Esophagus squamous epithelium (tissue), 5 donors: ENCODE measurements at regions not wholly inside any gene's neighbourhood (a gene's known extent, or its start where the extent isn't known, plus 50 kb on each side); places are given as distances from the start of the nearest gene placed in this dataset.

Experiments used
- DNase-seq: peaks from one replicate; lab custom pipeline; 2025; lab: John Stamatoyannopoulos, UW
- H3K27ac ChIP-seq, 4 donors: fragments of 200-600 bp; sonication (generic); one replicate each; pipeline ENCODE4 v1.5.1; 2016 to 2019; ENCODE audit warnings: mild to moderate bottlenecking in 1 of 4
- H3K27me3 ChIP-seq, 4 donors: fragments of 200-600 bp; sonication (generic); 1 replicate in 3 of 4; 2 replicates in 1 of 4; pipeline versions ENCODE4 v1.5.1 to v1.6.0; 2017 to 2021; ENCODE audit warnings: antibody characterized with exemption in 1 of 4
- H3K36me3 ChIP-seq, 3 donors: fragments of 200-600 bp; sonication (generic); one replicate each; pipeline ENCODE4 v1.5.1; 2016 to 2019
- H3K4me1 ChIP-seq, 3 donors: fragments of 200-600 bp; sonication (generic); one replicate each; pipeline ENCODE4 v1.5.1; 2017 to 2019
- H3K4me3 ChIP-seq, 4 donors: fragments of 200-600 bp; sonication (generic); 1 replicate in 3 of 4; 2 replicates in 1 of 4; pipeline ENCODE4 v1.5.1; 2016 to 2019; ENCODE audit warnings: mild to moderate bottlenecking in 2 of 4, moderate library complexity in 1 of 4
- H3K9me3 ChIP-seq, 3 donors: fragments of 200-600 bp; sonication (generic); one replicate each; pipeline ENCODE4 v1.5.1; 2016 to 2019
- POLR2A ChIP-seq, 4 donors: fragments of 450-650 bp; IDR thresholded peaks; one replicate each; pipeline ENCODE4 v1.6.1; 2017; ENCODE audit warnings: antibody characterized with exemption in 4 of 4, mild to moderate bottlenecking in 4 of 4, moderate library complexity in 3 of 4
- WGBS, 2 donors: methylation state at CpG; one replicate each; pipeline ENCODE4 v1.1.5; 2018; 5-methylcytosine and 5-hydroxymethylcytosine counted together
- intact Hi-C: fragments of 100-400 bp; cut with DNase I; formaldehyde crosslinking; loops from one replicate; pipeline ENCODE4 v1.15.0; 2022
- TF ChIP-seq, protein P1 (sequence below), 6 experiments: fragments of 450-650 bp in 4 of 6; fragments of 200-600 bp in 2 of 6; sonication (generic) in 2 of 6; IDR thresholded peaks; one replicate each; pipeline ENCODE4 v1.5.1; 2016 to 2019; ENCODE audit warnings: antibody characterized with exemption in 6 of 6, mild to moderate bottlenecking in 4 of 6, moderate library complexity in 4 of 6
- donor health status: DM: yes; HTN: yes; CAD: no.

- Histone ChIP-seq H3K4me3 (no peak overlapping the region), H3K4me1 (no peaks in the 10 kb centered on the region), H3K9me3 (no peaks in the 10 kb centered on the region), H3K27me3 (peaks cover 0 to 47% (median 0%) of the 10 kb centered on the region in 4 donors), H3K27ac (no peak overlapping the region), H3K36me3 (no peaks in the 10 kb centered on the region)
- intact Hi-C loops, result no loop called here
- TF ChIP-seq, protein P1, sequence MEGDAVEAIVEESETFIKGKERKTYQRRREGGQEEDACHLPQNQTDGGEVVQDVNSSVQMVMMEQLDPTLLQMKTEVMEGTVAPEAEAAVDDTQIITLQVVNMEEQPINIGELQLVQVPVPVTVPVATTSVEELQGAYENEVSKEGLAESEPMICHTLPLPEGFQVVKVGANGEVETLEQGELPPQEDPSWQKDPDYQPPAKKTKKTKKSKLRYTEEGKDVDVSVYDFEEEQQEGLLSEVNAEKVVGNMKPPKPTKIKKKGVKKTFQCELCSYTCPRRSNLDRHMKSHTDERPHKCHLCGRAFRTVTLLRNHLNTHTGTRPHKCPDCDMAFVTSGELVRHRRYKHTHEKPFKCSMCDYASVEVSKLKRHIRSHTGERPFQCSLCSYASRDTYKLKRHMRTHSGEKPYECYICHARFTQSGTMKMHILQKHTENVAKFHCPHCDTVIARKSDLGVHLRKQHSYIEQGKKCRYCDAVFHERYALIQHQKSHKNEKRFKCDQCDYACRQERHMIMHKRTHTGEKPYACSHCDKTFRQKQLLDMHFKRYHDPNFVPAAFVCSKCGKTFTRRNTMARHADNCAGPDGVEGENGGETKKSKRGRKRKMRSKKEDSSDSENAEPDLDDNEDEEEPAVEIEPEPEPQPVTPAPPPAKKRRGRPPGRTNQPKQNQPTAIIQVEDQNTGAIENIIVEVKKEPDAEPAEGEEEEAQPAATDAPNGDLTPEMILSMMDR (IDR thresholded peaks at IDR 0.05), result no peak
- TF ChIP-seq POLR2A (IDR thresholded peaks at IDR 0.05), result no peak
- no peak for DNase-seq
- WGBS, 2 donors, result 60 to 64% methylated on average over 4 to 6 of the region's 10 CpGs
These were observed 433.0 kb downstream of the PTPRU start for GRCh38 chr1:29669158-29669871.

GRCh38 chr1:29668551-29669157 lies 432.3 kb downstream of the PTPRU start:
- no peaks in the 10 kb centered on the region for H3K36me3 ChIP-seq
- intact Hi-C loops, result no loop called here
- DNase-seq, result no peak
- TF ChIP-seq, protein P1 (IDR thresholded peaks at IDR 0.05), result no peak
- no peak for TF ChIP-seq POLR2A (IDR thresholded peaks at IDR 0.05)
- H3K9me3 ChIP-seq, result no peaks in the 10 kb centered on the region
- H3K27me3 ChIP-seq, result peaks cover 0 to 53% (median 0%) of the 10 kb centered on the region in 4 donors
- H3K27ac ChIP-seq, result no peak overlapping the region
- H3K4me1 ChIP-seq, result no peaks in the 10 kb centered on the region
- WGBS, 2 donors, result 62 to 71% methylated on average over 6 to 7 of the region's 7 CpGs
- H3K4me3 ChIP-seq, result no peak overlapping the region

DNA sequence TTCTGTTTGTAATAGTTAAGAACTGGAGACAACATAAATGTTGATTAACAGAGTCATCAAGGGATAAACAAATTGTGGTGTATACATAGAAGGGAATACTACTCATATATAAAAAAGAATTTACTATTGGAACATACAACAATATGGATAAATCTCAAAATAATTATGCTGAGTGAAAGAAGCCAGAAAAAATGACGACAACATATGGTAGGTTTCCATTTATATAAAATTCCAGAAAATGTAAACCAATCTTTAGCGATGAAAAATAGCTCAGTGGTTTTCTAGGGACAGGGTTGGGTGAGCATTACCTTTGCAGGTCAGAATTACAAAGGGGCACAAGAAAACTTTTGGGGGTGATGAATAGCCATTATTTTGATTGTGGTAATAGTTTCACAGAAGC lies 431.6 kb downstream of the PTPRU start:
- no peak overlapping the region for H3K4me3 ChIP-seq
- intact Hi-C loops, result no loop called here
- H3K27me3 ChIP-seq, result peaks cover 0 to 56% (median 0%) of the 10 kb centered on the region in 4 donors
- TF ChIP-seq POLR2A (IDR thresholded peaks at IDR 0.05), result no peak
- TF ChIP-seq, protein P1 (IDR thresholded peaks at IDR 0.05), result no peak
- 49 to 77% methylated on average over 2 of the region's 2 CpGs for WGBS, 2 donors
- H3K36me3 ChIP-seq, result no peaks in the 10 kb centered on the region
- H3K9me3 ChIP-seq, result no peaks in the 10 kb centered on the region
- no peak for DNase-seq
- H3K27ac ChIP-seq, result no peak overlapping the region
- no peaks in the 10 kb centered on the region for H3K4me1 ChIP-seq

DNA sequence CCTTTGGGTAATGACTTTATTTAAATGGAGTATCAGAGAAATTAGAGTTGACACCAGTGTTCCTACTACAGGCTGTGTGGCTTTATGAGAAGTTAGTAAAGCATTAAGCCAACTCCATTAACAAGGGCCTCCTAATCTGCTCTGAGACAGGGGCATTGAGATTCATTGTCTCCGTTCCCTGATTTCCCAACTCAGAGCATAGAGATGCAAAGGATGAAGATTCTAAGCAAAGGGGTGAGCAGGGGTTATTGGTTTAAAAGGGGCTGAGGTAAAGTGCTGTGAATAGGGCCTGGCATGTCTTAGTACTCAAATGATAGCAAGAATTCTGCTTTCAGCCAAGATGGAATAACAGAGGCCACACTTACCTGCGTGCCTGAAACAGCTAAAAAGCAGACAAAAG lies 428.4 kb downstream of the PTPRU start:
- no peak for DNase-seq
- Histone ChIP-seq H3K4me3 (no peak overlapping the region), H3K9me3 (peaks cover 1 to 5% (median 1%) of the 10 kb centered on the region in 3 donors), H3K36me3 (no peaks in the 10 kb centered on the region), H3K27me3 (peaks cover 0 to 44% (median 0%) of the 10 kb centered on the region in 4 donors), H3K4me1 (no peaks in the 10 kb centered on the region), H3K27ac (no peak overlapping the region)
- 59 to 76% methylated on average over 2 of the region's 2 CpGs for WGBS, 2 donors
- intact Hi-C loops, result no loop called here
- TF ChIP-seq POLR2A (IDR thresholded peaks at IDR 0.05), result no peak
- TF ChIP-seq, protein P1 (IDR thresholded peaks at IDR 0.05), result no peak

GRCh38 chr1:29658688-29659087 lies 422.4 kb downstream of the PTPRU start:
- Histone ChIP-seq H3K4me1 (no peaks in the 10 kb centered on the region), H3K9me3 (peaks cover 4 to 11% (median 6%) of the 10 kb centered on the region in 3 donors), H3K27ac (no peak overlapping the region), H3K27me3 (peaks cover 0 to 17% (median 0%) of the 10 kb centered on the region in 4 donors), H3K4me3 (no peak overlapping the region), H3K36me3 (no peaks in the 10 kb centered on the region)
- WGBS, 2 donors, result 60 to 63% methylated on average over 1 of the region's 1 CpG
- intact Hi-C loops, result no loop called here
- TF ChIP-seq POLR2A (IDR thresholded peaks at IDR 0.05), result no peak
- TF ChIP-seq, protein P1 (IDR thresholded peaks at IDR 0.05), result no peak
- no peak for DNase-seq
